Myocyte (in vitro differentiated cells): ENCODE measurements at regions not wholly inside any gene's neighbourhood (a gene's known extent, or its start where the extent isn't known, plus 50 kb on each side); places are given as distances from the start of the nearest gene placed in this dataset.

ENCODE experiments used
- DNase-seq: peaks from one replicate; pipeline ENCODE4 v3.0.0-alpha.2; 2012; ENCODE audit warnings: low read depth

GRCh38 chr6:105851606-105852005 is 234.5 kb upstream of the PRDM1 start:
- DNase-seq: no peak

DNA sequence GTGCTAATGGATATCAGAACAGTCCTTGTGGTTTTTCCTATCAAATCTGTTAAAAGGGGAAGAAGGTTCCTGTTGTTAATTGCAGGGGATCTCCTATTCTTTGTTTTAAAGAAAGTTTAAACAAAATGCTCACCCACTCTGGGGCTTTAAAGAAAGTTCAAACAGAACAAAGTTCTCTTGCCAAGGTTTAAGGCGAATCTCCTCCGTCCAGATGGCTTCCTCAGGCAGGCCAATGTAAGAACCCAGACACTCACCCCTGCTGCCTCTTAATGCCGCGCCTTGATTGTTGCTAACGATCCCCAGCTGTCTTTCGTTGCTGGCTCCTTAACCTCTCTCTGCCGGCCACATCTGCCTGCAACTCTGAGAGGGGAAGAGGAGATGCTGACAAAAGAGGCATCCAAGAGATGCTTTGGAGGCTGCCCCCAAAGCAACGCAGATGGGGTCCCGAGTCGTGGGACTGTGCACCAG is 235.0 kb upstream of the PRDM1 start:
- peak; percentile 12 for DNase-seq

- DNase-seq: no peak
These were observed 235.6 kb upstream of the PRDM1 start for GRCh38 chr6:105850261-105851112.

- DNase-seq: no peak
These were observed 236.4 kb upstream of the PRDM1 start for GRCh38 chr6:105849746-105850145.

DNA sequence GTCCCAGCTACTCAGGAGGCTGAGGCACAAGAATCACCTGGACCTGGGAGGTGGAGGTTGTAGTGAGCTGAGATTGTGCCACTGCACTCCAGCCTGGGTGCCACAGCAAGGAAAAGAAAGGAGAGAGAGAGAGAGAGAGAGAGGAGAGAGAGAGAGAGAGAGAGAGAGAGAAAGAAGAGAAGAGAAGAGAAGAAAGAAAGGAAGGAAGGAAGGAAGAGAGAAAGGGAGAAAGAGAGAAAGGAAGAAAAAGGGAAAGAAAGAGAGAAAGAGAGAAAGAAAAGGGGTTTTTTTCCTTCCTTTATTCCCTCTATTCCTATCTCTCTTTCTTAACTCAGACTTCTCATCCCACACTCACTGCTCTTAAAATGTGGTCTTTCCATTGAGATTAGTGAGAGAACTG is 238.7 kb upstream of the PRDM1 start:
- no peak for DNase-seq

DNA sequence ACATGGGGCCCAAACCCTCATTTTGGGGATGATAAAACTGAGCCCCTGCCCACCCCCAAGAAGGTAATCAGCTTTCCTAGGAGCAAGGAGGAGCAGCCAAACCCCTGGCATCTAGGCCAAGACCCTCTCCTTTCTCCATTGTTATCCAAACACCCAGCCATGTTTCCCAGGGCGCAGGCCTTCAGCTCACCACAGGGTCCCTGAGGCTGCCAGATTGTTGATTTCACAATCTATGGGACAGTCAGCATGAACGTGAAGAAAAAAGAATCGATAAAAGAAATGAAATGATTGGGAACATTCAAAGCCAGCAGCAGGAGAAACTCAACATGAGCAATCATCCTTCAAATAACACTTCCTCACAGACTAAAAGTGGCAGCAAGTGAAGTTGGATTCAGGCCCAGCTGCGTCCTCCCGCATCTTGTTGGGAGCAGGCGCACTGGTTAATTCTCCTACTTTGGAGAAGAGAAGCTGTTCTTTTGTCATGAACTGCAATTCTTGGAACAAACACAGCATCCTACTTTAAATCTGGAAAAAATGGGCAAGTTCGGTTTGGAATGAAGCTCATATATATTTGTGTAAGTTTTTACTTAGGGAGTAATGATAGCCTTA is 241.8 kb upstream of the PRDM1 start:
- DNase-seq: no peak

- DNase-seq: peak; percentile 22
These were observed 246.9 kb upstream of the PRDM1 start for GRCh38 chr6:105839266-105839665.

- peak; percentile 82 for DNase-seq
These were observed 248.0 kb upstream of the PRDM1 start for GRCh38 chr6:105838171-105838570.

GRCh38 chr6:105836889-105837288 is 249.2 kb upstream of the PRDM1 start:
- DNase-seq: no peak

DNA sequence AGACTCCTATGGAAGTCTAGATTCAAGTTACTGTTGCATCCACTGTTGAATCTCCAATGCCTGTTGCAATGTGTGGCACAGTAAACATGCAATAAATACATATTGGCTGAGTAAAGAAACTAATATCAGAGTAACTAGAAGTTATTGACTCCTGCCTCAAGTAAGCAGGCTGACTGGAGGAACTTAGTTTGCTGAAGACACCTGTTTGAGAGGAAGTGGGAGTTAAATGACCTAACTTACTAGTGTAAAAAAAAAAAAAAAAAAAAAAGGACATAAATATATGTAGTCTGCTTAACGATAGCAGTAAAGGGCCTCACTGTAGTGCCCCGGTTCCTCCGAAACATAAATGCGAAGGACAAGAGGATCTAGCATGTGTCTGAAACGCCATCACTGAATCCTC is 249.8 kb upstream of the PRDM1 start:
- DNase-seq: no peak

DNA sequence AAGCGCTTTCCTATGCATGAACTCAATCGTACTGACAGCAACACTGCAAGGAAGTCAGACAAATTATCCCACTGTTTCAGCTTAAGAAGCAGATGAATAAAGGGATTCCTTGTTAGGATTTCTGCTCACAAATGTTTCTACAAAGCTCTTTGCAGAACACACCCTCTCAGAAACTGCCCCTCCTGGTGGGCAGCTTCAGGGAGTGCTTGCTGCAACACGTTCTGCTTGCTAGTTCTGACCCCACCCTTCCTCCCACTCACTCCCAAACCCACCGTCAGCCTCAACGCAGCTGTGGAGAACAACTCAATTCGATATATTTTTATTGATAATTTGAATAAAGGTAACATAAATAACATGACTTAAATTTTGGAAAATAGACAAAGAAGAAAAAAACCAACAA is 250.8 kb upstream of the PRDM1 start:
- peak; percentile 42 for DNase-seq

DNA sequence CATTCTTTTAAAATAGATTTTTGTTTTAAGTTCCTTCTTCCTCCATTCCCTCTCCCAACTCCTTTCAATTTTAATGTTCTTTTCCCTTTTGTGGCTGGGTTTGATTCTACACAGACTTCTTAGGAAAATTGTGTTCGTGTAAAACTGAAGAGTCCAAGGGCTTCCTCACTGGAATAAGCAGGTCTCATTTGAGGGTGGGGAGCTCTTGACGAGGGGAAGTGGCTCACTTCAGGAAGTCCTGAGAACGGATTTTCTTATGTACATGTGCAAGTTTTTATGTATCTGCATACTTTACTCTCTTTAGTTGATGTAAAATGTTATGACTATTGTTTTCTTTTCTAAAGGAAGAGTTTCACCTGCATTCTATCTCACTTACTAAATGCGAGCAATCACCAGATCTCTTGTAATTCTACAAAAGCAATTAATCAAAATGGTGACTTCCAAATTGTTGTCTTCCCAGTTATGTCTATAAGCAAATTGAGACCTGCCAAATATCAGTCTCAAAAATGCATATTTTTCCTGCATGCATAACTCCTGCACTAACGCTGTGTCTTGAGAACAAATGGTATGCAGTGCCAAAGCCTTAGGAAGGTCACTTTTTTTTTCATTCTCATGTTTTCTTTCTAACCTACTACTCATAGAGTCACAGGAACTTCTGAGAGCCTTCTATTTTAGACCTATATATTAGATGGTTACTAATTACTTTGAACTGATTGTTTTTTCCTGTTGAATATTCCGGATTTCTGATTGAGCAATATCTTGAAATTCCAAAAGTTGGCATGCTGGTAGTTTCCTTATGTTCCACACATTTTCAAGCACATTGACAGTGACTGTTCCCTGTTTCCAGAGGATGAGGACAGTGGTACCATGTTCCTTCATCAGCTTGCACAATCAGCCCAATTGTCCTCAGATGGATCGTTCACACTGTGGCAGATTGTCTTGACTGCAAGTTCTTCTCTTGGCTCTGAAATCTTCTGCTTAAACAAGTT is 251.9 kb upstream of the PRDM1 start:
- no peak for DNase-seq

GRCh38 chr6:105832313-105832761 is 253.8 kb upstream of the PRDM1 start:
- no peak for DNase-seq

DNA sequence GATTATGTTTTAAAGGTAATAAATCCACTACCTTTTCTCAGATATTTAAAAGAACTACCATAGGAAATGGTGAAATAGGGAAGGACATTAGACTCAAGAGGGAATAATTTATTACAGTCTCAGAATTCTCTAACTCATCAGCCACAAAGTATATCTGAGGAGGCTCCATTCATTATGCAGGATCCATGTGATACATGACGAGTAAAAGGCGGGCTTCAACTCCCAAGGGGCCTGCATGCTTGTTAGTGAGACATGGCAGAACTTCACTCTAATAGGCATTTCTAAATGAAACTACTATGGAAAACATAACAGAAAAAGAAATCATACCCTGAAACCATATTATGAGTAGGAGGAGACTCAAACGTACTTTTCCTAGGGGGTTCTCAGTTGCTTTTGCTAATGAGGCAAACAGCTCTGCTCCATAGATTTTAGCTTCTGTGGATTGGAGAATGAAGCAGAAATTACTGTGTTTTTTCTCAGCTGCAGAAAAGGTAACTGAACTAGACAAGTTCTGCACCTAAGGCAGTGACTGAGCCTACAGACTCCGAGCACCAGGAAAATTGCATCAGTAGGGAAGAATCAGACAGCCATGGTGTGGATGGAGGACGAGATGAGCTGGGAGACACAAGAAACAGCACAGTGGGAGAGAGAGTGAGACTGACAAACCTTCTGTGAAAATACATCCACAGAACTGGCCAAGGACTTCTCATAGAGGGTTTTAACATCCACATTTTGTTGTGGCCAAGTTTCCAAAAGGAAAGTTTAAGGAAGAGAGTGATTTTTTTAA is 254.6 kb upstream of the PRDM1 start:
- no peak for DNase-seq

DNA sequence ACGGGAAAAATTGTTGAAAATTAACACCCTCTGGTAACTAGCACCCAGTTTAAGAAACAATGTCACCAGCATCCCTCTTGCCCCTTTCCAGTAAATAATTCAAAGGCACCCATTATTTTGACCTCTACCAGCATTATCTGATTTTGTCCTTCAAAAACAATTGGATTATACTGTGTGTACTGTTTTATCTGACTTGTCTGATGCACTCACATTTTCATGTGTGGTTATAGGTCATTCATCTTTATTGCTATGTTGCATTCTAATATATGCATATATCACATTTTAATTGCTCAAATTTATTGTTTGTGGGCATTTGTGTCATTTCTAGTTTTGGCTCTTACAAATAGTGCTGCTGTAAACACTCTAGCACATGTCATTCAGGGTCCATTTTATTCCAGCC is 260.9 kb upstream of the PRDM1 start:
- DNase-seq: no peak

DNA sequence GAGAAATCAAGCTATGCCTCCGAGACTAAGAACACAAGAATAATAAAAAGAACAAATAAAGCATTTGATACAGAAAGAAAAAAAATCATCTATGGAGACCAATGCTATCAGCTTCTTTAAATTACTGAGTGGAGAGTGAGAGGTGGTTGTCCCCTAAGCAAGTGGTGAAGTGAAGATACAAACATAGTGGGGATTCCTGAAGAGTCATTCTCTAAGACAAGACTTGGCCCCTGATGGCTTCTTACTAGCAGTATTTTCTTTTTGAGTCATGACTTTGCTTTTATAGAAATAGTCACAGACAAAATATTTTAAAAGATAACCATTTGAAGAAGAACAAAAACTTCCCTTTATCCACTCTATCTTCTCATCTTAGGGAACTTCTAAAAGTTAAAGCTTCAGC is 261.4 kb upstream of the PRDM1 start:
- DNase-seq: no peak

- DNase-seq: no peak
These were observed 264.4 kb upstream of the PRDM1 start for GRCh38 chr6:105821777-105822176.

DNA sequence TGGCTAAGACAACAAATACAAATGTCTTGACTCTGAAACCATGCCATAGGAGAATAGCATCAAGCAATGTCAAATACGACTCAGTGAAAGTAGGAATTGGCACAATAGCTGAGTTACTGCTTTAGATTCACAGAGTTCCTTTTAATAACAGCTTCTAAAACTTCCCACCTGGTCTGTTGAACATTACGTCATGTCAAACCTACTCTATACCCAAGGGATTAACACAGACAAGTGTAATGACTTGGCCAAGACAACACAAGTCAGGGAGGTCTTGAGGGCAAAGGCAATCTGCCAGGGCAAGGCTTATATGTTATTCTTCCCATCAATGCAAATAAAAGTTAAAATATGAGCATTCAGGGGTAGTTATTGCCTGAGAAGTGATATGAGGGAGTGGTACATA is 265.1 kb upstream of the PRDM1 start:
- DNase-seq: no peak

- DNase-seq: no peak
These were observed 266.4 kb upstream of the PRDM1 start for GRCh38 chr6:105819745-105820144.

DNA sequence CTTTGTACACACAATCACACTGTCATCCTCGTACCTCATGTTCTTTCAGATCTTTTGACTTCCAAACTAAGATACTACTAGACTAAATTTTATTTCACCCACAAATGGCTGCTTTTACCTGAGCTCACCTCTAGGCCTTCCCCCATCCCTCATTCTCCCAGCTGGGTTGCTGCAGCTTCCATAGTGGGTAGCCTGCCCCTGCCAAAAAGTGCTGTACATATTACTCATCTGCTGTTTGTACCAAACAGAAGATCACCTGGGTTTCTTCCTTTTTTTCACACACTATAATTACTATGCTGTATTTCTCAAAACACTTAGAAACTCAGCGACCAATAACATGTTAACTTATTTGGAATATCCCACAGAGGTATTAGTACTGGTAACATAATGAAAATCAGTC is 267.6 kb upstream of the PRDM1 start:
- no peak for DNase-seq

DNA sequence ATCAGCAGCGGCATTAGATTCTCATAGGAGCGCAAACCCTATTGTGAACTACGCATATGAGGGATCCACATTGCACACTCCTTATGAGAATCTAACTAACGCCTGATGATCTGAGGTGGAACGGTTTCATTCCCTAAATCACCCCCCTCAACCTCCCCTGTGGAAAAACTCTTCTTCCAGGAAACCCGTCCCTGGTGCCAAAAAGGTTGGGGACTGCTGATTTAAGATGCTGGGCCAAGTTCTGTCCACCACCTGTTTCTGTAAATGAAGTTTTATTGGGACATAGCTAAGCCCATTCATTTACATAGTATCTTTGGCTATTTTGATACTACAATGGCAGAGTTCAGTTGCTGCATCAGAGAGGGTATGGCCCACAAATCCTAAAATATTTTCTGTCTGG is 268.2 kb upstream of the PRDM1 start:
- DNase-seq: no peak
